GM18858 (cell line): ENCODE measurements at regions not wholly inside any gene's neighbourhood (a gene's known extent, or its start where the extent isn't known, plus 50 kb on each side); places are given as distances from the start of the nearest gene placed in this dataset.
"Not testable (repeated sequence)": the region's sequence is repeated elsewhere in the genome, so short reads cannot be mapped to it uniquely, and the experiment has no call there.

Source experiments
- ATAC-seq: cut with Tn5 transposase; IDR thresholded peaks from one replicate; pipeline ENCODE4 v1.9.1; 2021; ENCODE audit not compliant: unreplicated experiment

GRCh38 chr4:72786401-72786990, 217.5 kb upstream of the ADAMTS3 start:
- ATAC-seq, result no peak

GRCh38 chr4:72779241-72779640, 210.2 kb upstream of the ADAMTS3 start:
- ATAC-seq, result no peak

GRCh38 chr4:72777436-72777835, 208.4 kb upstream of the ADAMTS3 start:
- no peak for ATAC-seq

- no peak for ATAC-seq
Measured at GRCh38 chr4:72770708-72771107, 201.7 kb upstream of the ADAMTS3 start.

GRCh38 chr4:72768364-72768763, 199.3 kb upstream of the ADAMTS3 start:
- no peak for ATAC-seq

- ATAC-seq, result no peak
Measured at GRCh38 chr4:72767618-72768302, 198.7 kb upstream of the ADAMTS3 start.

GRCh38 chr4:72765788-72766187, 196.8 kb upstream of the ADAMTS3 start:
- ATAC-seq, result not testable (repeated sequence)

GRCh38 chr4:72761368-72762038, 192.5 kb upstream of the ADAMTS3 start:
- no peak for ATAC-seq

- ATAC-seq, result not testable (repeated sequence)
Measured at GRCh38 chr4:72753414-72753813, 184.4 kb upstream of the ADAMTS3 start.

- no peak for ATAC-seq
Measured at GRCh38 chr4:72744103-72744725, 175.2 kb upstream of the ADAMTS3 start.

GRCh38 chr4:72743078-72743477, 174.1 kb upstream of the ADAMTS3 start:
- ATAC-seq, result no peak

- no peak for ATAC-seq
Measured at GRCh38 chr4:72715299-72715698, 146.3 kb upstream of the ADAMTS3 start.

- no peak for ATAC-seq
Measured at GRCh38 chr4:72714482-72715279, 145.7 kb upstream of the ADAMTS3 start.

GRCh38 chr4:72712997-72713396, 144.0 kb upstream of the ADAMTS3 start:
- ATAC-seq, result no peak

GRCh38 chr4:72709475-72709874, 140.5 kb upstream of the ADAMTS3 start:
- no peak for ATAC-seq

GRCh38 chr4:72706684-72707083, 137.7 kb upstream of the ADAMTS3 start:
- ATAC-seq, result no peak

GRCh38 chr4:72704925-72705640, 136.1 kb upstream of the ADAMTS3 start:
- ATAC-seq, result not testable (repeated sequence)

GRCh38 chr4:72702948-72703347, 133.9 kb upstream of the ADAMTS3 start:
- no peak for ATAC-seq

GRCh38 chr4:72701987-72702819, 133.2 kb upstream of the ADAMTS3 start:
- ATAC-seq, result peak; percentile 78
